GM23338 (cell line): ENCODE measurements at regions not wholly inside any gene's neighbourhood (a gene's known extent, or its start where the extent isn't known, plus 50 kb on each side); places are given as distances from the start of the nearest gene placed in this dataset.

Source experiments
- ATAC-seq: fragments of 200-7000 bp; cut with Tn5 transposase; 3 replicates; pipeline ENCODE4 v1.9.1; 2020
- DNase-seq: peaks from one replicate; pipeline ENCODE4 v3.0.0-alpha.2; 2015; ENCODE audit warnings: low spot score
- H2AFZ ChIP-seq: fragments of 200-600 bp; sonication (generic); 2 replicates; pipeline ENCODE4 v1.8.0; 2016; ENCODE audit warnings: antibody characterized with exemption, mild to moderate bottlenecking, moderate library complexity
- H3F3A ChIP-seq: fragments of 200-600 bp; sonication (generic); replicated peaks from 2 replicates; pipeline ENCODE4 v1.8.0; 2017; ENCODE audit warnings: antibody characterized with exemption, mixed run types, low read depth
- H3K27ac ChIP-seq: fragments of 200-600 bp; sonication (generic); 2 replicates; pipeline ENCODE4 v1.6.1; 2016; ENCODE audit warnings: low read depth
- H3K27me3 ChIP-seq: fragments of 200-600 bp; sonication (generic); 2 replicates; pipeline ENCODE4 v1.8.0; 2016; ENCODE audit warnings: mild to moderate bottlenecking, mixed run types, moderate library complexity; ENCODE audit not compliant: insufficient read depth
- H3K36me3 ChIP-seq: fragments of 200-600 bp; sonication (generic); 2 replicates; pipeline ENCODE4 v1.8.0; 2016; ENCODE audit warnings: mild to moderate bottlenecking; ENCODE audit not compliant: insufficient read depth
- H3K4me1 ChIP-seq: fragments of 200-600 bp; sonication (generic); 2 replicates; pipeline ENCODE4 v1.8.0; 2016; ENCODE audit warnings: mild to moderate bottlenecking, moderate library complexity; ENCODE audit not compliant: insufficient read depth
- H3K4me2 ChIP-seq: fragments of 200-600 bp; sonication (generic); 2 replicates; pipeline ENCODE4 v1.7.1; 2017; ENCODE audit warnings: mixed run types
- H3K4me3 ChIP-seq: fragments of 200-600 bp; sonication (generic); 2 replicates; pipeline ENCODE4 v1.6.1; 2016; ENCODE audit warnings: mixed run types
- H3K79me2 ChIP-seq: fragments of 200-600 bp; sonication (generic); replicated peaks from 2 replicates; pipeline ENCODE4 v1.8.0; 2017; ENCODE audit warnings: mild to moderate bottlenecking; ENCODE audit not compliant: insufficient read depth
- H3K9me2 ChIP-seq: fragments of 200-600 bp; sonication (generic); 2 replicates; pipeline ENCODE4 v1.8.0; 2017; ENCODE audit not compliant: insufficient read depth
- H4K20me1 ChIP-seq: fragments of 200-600 bp; sonication (generic); replicated peaks from 2 replicates; pipeline ENCODE4 v1.8.0; 2017; ENCODE audit warnings: mild to moderate bottlenecking; ENCODE audit not compliant: insufficient read depth
- H3K27ac Mint-ChIP-seq: 2 replicates; pipeline ENCODE4 v1.8.0; 2020; ENCODE audit warnings: inconsistent platforms, mild to moderate bottlenecking, moderate library complexity, mixed read lengths
- H3K27me3 Mint-ChIP-seq: 3 replicates; pipeline ENCODE4 v1.8.0; 2022; ENCODE audit warnings: low read depth, mild to moderate bottlenecking, moderate library complexity, mixed read lengths, inconsistent platforms; ENCODE audit not compliant: insufficient read depth, poor library complexity
- H3K36me3 Mint-ChIP-seq: 3 replicates; pipeline ENCODE4 v1.8.0; 2021; ENCODE audit warnings: low read depth, mild to moderate bottlenecking, inconsistent platforms, moderate library complexity, mixed read lengths
- H3K4me1 Mint-ChIP-seq: 3 replicates; pipeline ENCODE4 v1.8.0; 2020; ENCODE audit warnings: mild to moderate bottlenecking, inconsistent platforms, mixed read lengths
- H3K4me3 Mint-ChIP-seq: 3 replicates; pipeline ENCODE4 v1.8.0; 2021; ENCODE audit warnings: moderate library complexity, mild to moderate bottlenecking, inconsistent platforms, mixed read lengths
- H3K9me3 Mint-ChIP-seq: 3 replicates; pipeline ENCODE4 v1.8.0; 2020; ENCODE audit warnings: moderate library complexity, mild to moderate bottlenecking, inconsistent platforms, mixed read lengths
- CREB1 ChIP-seq: fragments of 250-450 bp; sonication (Bioruptor Pico); IDR thresholded peaks from 2 replicates; pipeline ENCODE4 v1.5.0; 2020; ENCODE audit warnings: low read depth, mild to moderate bottlenecking, moderate library complexity
- CTCF ChIP-seq, 2 experiments: fragments of 200-600 bp in 1 of 2; sonication (generic) in 1 of 2; conservative IDR thresholded peaks; 2 replicates each; pipeline versions ENCODE4 v1.5.1 to v1.6.1; 2016 to 2017; ENCODE audit warnings: antibody characterized with exemption in 2 of 2, low read depth in 2 of 2, mild to moderate bottlenecking in 2 of 2, moderate library complexity in 1 of 2
- ETS1 ChIP-seq: IDR thresholded peaks from 2 replicates; pipeline ENCODE4 v1.6.1; 2016; ENCODE audit warnings: antibody characterized with exemption
- EZH2 ChIP-seq: fragments of 200-600 bp; sonication (generic); IDR thresholded peaks from one replicate; pipeline ENCODE4 v1.8.0; 2017; ENCODE audit warnings: antibody characterized with exemption, mild to moderate bottlenecking, low read depth; ENCODE audit not compliant: unreplicated experiment
- EZH2phosphoT487 ChIP-seq: fragments of 200-600 bp; sonication (generic); IDR thresholded peaks from one replicate; pipeline ENCODE4 v1.8.1; 2018; ENCODE audit warnings: antibody characterized with exemption; ENCODE audit not compliant: unreplicated experiment
- JUNB ChIP-seq: IDR thresholded peaks from one replicate; pipeline ENCODE4 v1.6.1; 2016; ENCODE audit warnings: antibody characterized with exemption; ENCODE audit not compliant: unreplicated experiment
- NANOG ChIP-seq: IDR thresholded peaks from 2 replicates; pipeline ENCODE4 v1.6.1; 2016; ENCODE audit warnings: antibody characterized with exemption, borderline replicate concordance
- POLR2AphosphoS5 ChIP-seq: IDR thresholded peaks from 2 replicates; pipeline ENCODE4 v1.6.1; 2016; ENCODE audit warnings: antibody characterized with exemption, low read depth
- REST ChIP-seq: IDR thresholded peaks from one replicate; pipeline ENCODE4 v1.6.1; 2018; ENCODE audit warnings: antibody characterized with exemption; ENCODE audit not compliant: unreplicated experiment
- STAT1 ChIP-seq: IDR thresholded peaks from one replicate; pipeline ENCODE4 v1.6.1; 2016; ENCODE audit warnings: antibody characterized with exemption; ENCODE audit not compliant: unreplicated experiment
- ZNF114 ChIP-seq: fragments of 250-450 bp; sonication (Bioruptor Pico); IDR thresholded peaks from 2 replicates; pipeline ENCODE4 v1.5.0; 2020; ENCODE audit warnings: mild to moderate bottlenecking, moderate library complexity
- ZNF331 ChIP-seq: fragments of 250-450 bp; sonication (Bioruptor Pico); IDR thresholded peaks from 2 replicates; pipeline ENCODE4 v1.5.0; 2020; ENCODE audit warnings: low read depth, mild to moderate bottlenecking, moderate library complexity
- ZNF462 ChIP-seq: fragments of 250-450 bp; sonication (Bioruptor Pico); IDR thresholded peaks from 2 replicates; pipeline ENCODE4 v1.5.0; 2020; ENCODE audit warnings: mild to moderate bottlenecking, moderate library complexity

- no peaks in the 10 kb centered on the region for H3K9me2 ChIP-seq
- peaks cover 4% of the 10 kb centered on the region for H3K27me3 Mint-ChIP-seq
- H2AFZ ChIP-seq = no peak overlapping the region
- ATAC-seq (no peak), DNase-seq (no peak)
- no peak overlapping the region for H3K4me2 ChIP-seq
- no peaks in the 10 kb centered on the region for H4K20me1 ChIP-seq
- no peaks in the 10 kb centered on the region for H3F3A ChIP-seq
- H3K4me1 Mint-ChIP-seq = peaks cover 7% of the 10 kb centered on the region
- no peak overlapping the region for H3K27ac ChIP-seq
- H3K4me1 ChIP-seq = 0 out of 2 replicates have a peak, but pooled peaks cover 6% of the 10 kb centered on the region
- no peak overlapping the region for H3K4me3 Mint-ChIP-seq
- no peaks in the 10 kb centered on the region for H3K79me2 ChIP-seq
- H3K27ac Mint-ChIP-seq = no peak overlapping the region
- H3K4me3 ChIP-seq = no peak overlapping the region
- no peaks in the 10 kb centered on the region for H3K36me3 ChIP-seq
- peaks cover 28% of the 10 kb centered on the region for H3K9me3 Mint-ChIP-seq
- H3K36me3 Mint-ChIP-seq = peaks cover 26% of the 10 kb centered on the region
- no peaks in the 10 kb centered on the region for H3K27me3 ChIP-seq
- TF ChIP-seq ZNF331 (CRISPR knock-in tag) (no peak), STAT1 (no peak), CREB1 (CRISPR knock-in tag) (no peak), EZH2phosphoT487 (no peak), REST (no peak), JUNB (no peak), CTCF (conservative IDR thresholded peaks at IDR 0.05; ENCODE audit: low read depth in 2 of 2) (no peak), ZNF114 (CRISPR knock-in tag) (no peak), NANOG (no peak), ETS1 (no peak), ZNF462 (CRISPR knock-in tag) (no peak), EZH2 (no peak), POLR2AphosphoS5 (no peak)
Observed at GRCh38 chr11:33630936-33631748, 69.5 kb downstream of the C11orf91 start.
